PC-9 (cell line): ENCODE measurements at regions not wholly inside any gene's neighbourhood (a gene's known extent, or its start where the extent isn't known, plus 50 kb on each side); places are given as distances from the start of the nearest gene placed in this dataset.
A peak's percentile ranks its signal among the peaks of the same experiment; 100 is the strongest.
"Not testable (repeated sequence)": the region's sequence is repeated elsewhere in the genome, so short reads cannot be mapped to it uniquely, and the experiment has no call there.

Source experiments
- BruUV-seq: library from RNA; stranded (reverse); fragments of 400-500 nt; replicated peaks from 2 replicates; lab custom pipeline; 2021; lab: Mats Ljungman, UMichigan
- CTCF ChIA-PET: fragments of 300-600 bp; sonication (Branson Sonifier 250); formaldehyde crosslinking; loops from one replicate; lab custom pipeline; 2022; ENCODE audit warnings: antibody characterized with exemption; lab: Charles Lee
- POLR2A ChIA-PET: fragments of 300-600 bp; sonication (Branson Sonifier 250); formaldehyde crosslinking; loops from one replicate; lab custom pipeline; 2022; ENCODE audit warnings: antibody characterized with exemption; ENCODE audit not compliant: unreplicated experiment; lab: Charles Lee
- DNase-seq, 2 experiments: peaks; one replicate each; pipeline versions ENCODE4 v3.0.0 to v3.0.0-alpha.2; 2015 to 2022; ENCODE audit warnings: mixed read lengths in 1 of 2
- H2AFZ ChIP-seq: fragments of 200-600 bp; sonication (generic); 2 replicates; pipeline ENCODE4 v1.8.1; 2017; ENCODE audit warnings: antibody characterized with exemption
- H3F3A ChIP-seq: fragments of 200-600 bp; sonication (generic); 2 replicates; pipeline ENCODE4 v1.8.1; 2017; ENCODE audit warnings: antibody characterized with exemption, mild to moderate bottlenecking, low read depth; ENCODE audit not compliant: insufficient read depth
- H3K27ac ChIP-seq: fragments of 200-600 bp; sonication (generic); 2 replicates; pipeline ENCODE4 v1.6.1; 2016; ENCODE audit warnings: mixed run types
- H3K27me3 ChIP-seq: fragments of 200-600 bp; sonication (generic); 2 replicates; pipeline ENCODE4 v1.6.1; 2016; ENCODE audit warnings: low read depth, mixed run types; ENCODE audit not compliant: insufficient read depth
- H3K36me3 ChIP-seq: fragments of 200-600 bp; sonication (generic); 2 replicates; pipeline ENCODE4 v1.6.1; 2016; ENCODE audit warnings: low read depth, mixed run types
- H3K4me1 ChIP-seq: fragments of 200-600 bp; sonication (generic); replicated peaks from 2 replicates; pipeline ENCODE4 v1.6.1; 2016; ENCODE audit warnings: mixed run types; ENCODE audit not compliant: insufficient read depth
- H3K4me2 ChIP-seq: fragments of 200-600 bp; sonication (generic); 2 replicates; pipeline ENCODE4 v1.6.1; 2017; ENCODE audit warnings: mixed run types
- H3K4me3 ChIP-seq: fragments of 200-600 bp; sonication (generic); 2 replicates; pipeline ENCODE4 v1.6.1; 2016; ENCODE audit warnings: mixed run types
- H3K79me2 ChIP-seq: fragments of 200-600 bp; sonication (generic); 2 replicates; pipeline ENCODE4 v1.6.1; 2017; ENCODE audit warnings: low read depth, mixed run types
- H3K9me2 ChIP-seq: fragments of 200-600 bp; sonication (generic); 2 replicates; pipeline ENCODE4 v1.8.1; 2017; ENCODE audit warnings: mild to moderate bottlenecking; ENCODE audit not compliant: insufficient read depth
- H3K9me3 ChIP-seq: fragments of 200-600 bp; sonication (generic); 2 replicates; pipeline ENCODE4 v1.8.1; 2016; ENCODE audit warnings: low read depth; ENCODE audit not compliant: insufficient read depth
- H4K20me1 ChIP-seq: fragments of 200-600 bp; sonication (generic); 2 replicates; pipeline ENCODE4 v1.8.1; 2017; ENCODE audit not compliant: insufficient read depth
- CTCF ChIP-seq: fragments of 200-600 bp; sonication (generic); conservative IDR thresholded peaks from 2 replicates; pipeline ENCODE4 v1.6.1; 2017; ENCODE audit warnings: mixed run types, antibody characterized with exemption, mild to moderate bottlenecking, moderate library complexity
- EZH2 ChIP-seq: fragments of 200-600 bp; sonication (generic); IDR thresholded peaks from 2 replicates; pipeline ENCODE4 v1.8.0; 2017; ENCODE audit warnings: antibody characterized with exemption, low read depth
- intact Hi-C: fragments of 100-400 bp; cut with micrococcal nuclease; formaldehyde crosslinking; loops from one replicate; pipeline ENCODE4 v1.10.0; 2022; ENCODE audit not compliant: unreplicated experiment

- Histone ChIP-seq H3K36me3 (no peaks in the 10 kb centered on the region), H2AFZ (no peak overlapping the region), H3K4me2 (peak overlapping the region; percentile 78), H3K4me3 (peak overlapping the region; percentile 49), H3K9me3 (no peaks in the 10 kb centered on the region), H3K27ac (peak overlapping the region; percentile 100), H3K4me1 (peaks cover 44% of the 10 kb centered on the region), H3F3A (peaks cover 22% of the 10 kb centered on the region), H3K9me2 (no peaks in the 10 kb centered on the region), H3K79me2 (no peaks in the 10 kb centered on the region), H3K27me3 (no peaks in the 10 kb centered on the region), H4K20me1 (no peaks in the 10 kb centered on the region)
- TF ChIP-seq CTCF (no peak), EZH2 (no peak)
- ChIA-PET CTCF (interaction anchor here (0.6 kb wide), 1 partner anchor 527 kb away, joined by 4 read pairs; no protein-coding TSS in a partner anchor), POLR2A (interaction anchor here (0.5 to 0.8 kb wide), 4 partner anchors 49 to 66 kb away, joined by 3 to 26 read pairs (median 5); no protein-coding TSS in a partner anchor)
- peak in 1 of 2 experiments; percentile 45 for DNase-seq
- no TSS peak for BruUV-seq
- intact Hi-C loops, result loop anchor here (5.0 kb wide), 1 partner anchor 524 kb away; no protein-coding TSS in a partner anchor
These were observed 219.1 kb downstream of the ZNF674 start for GRCh38 chrX:46326161-46326560.

GRCh38 chrX:46325312-46325877 is 219.8 kb downstream of the ZNF674 start:
- Histone ChIP-seq H3K9me2 (no peaks in the 10 kb centered on the region), H3K4me3 (peak overlapping the region; percentile 11; the same call in 1 of the 2 replicates)
- intact Hi-C loops, result loop anchor here (1.0 to 5.0 kb wide), 5 partner anchors 31 to 523 kb away; no protein-coding TSS in a partner anchor

GRCh38 chrX:46324166-46324565 is 221.1 kb downstream of the ZNF674 start:
- H3K27ac ChIP-seq, result peak overlapping the region; percentile 100

More at GRCh38 chrX:46325312-46325877, 219.8 kb downstream of the ZNF674 start:
- Histone ChIP-seq H3F3A (peaks cover 22% of the 10 kb centered on the region), H3K4me2 (peak overlapping the region; percentile 78), H3K4me1 (peaks cover 39% of the 10 kb centered on the region), H3K36me3 (no peaks in the 10 kb centered on the region), H3K9me3 (no peaks in the 10 kb centered on the region), H3K27me3 (no peaks in the 10 kb centered on the region), H3K79me2 (no peaks in the 10 kb centered on the region), H4K20me1 (no peaks in the 10 kb centered on the region), H3K27ac (peak overlapping the region; percentile 100), H2AFZ (no peak overlapping the region)
- BruUV-seq, result no TSS peak
- POLR2A ChIA-PET, result interaction anchor here (0.6 to 1.0 kb wide), 4 partner anchors 50 to 472 kb away, joined by 3 to 16 read pairs (median 4); no protein-coding TSS in a partner anchor
- CTCF ChIA-PET, result interaction anchor here (0.6 kb wide), 1 partner anchor 526 kb away, joined by 4 read pairs; no protein-coding TSS in a partner anchor
- TF ChIP-seq CTCF (no peak), EZH2 (no peak)
- peak; percentile 84 to 90 for DNase-seq

GRCh38 chrX:46322929-46323328 is 222.3 kb downstream of the ZNF674 start:
- H3K4me2 ChIP-seq, CTCF ChIA-PET, H4K20me1 ChIP-seq, H2AFZ ChIP-seq, H3K4me3 ChIP-seq, H3K36me3 ChIP-seq, H3K27me3 ChIP-seq, POLR2A ChIA-PET, intact Hi-C loops, H3K9me2 ChIP-seq, H3K9me3 ChIP-seq, H3K79me2 ChIP-seq, BruUV-seq, H3K27ac ChIP-seq: not testable (repeated sequence)
- peaks cover 17% of the 10 kb centered on the region for H3F3A ChIP-seq
- DNase-seq, result peak in 1 of 2 experiments; percentile 26
- peaks cover 28% of the 10 kb centered on the region for H3K4me1 ChIP-seq

More at GRCh38 chrX:46324166-46324565, 221.1 kb downstream of the ZNF674 start:
- intact Hi-C loops, result loop anchor here (2.0 kb wide), 1 partner anchor 115 kb away; no protein-coding TSS in a partner anchor
- Histone ChIP-seq H3K27me3 (no peaks in the 10 kb centered on the region), H3K4me1 (peaks cover 39% of the 10 kb centered on the region), H3K4me2 (peak overlapping the region; percentile 72), H4K20me1 (no peaks in the 10 kb centered on the region), H3K79me2 (no peaks in the 10 kb centered on the region), H3K4me3 (no peak overlapping the region), H3K36me3 (no peaks in the 10 kb centered on the region), H3F3A (peaks cover 22% of the 10 kb centered on the region), H3K9me2 (no peaks in the 10 kb centered on the region), H3K9me3 (no peaks in the 10 kb centered on the region), H2AFZ (no peak overlapping the region)
- CTCF ChIA-PET, result no interaction called here
- BruUV-seq, result no TSS peak
- TF ChIP-seq CTCF, result no peak
- TF ChIP-seq EZH2, result no peak
- POLR2A ChIA-PET, result interaction anchor here (0.7 kb wide), 1 partner anchor 447 kb away, joined by 3 read pairs; no protein-coding TSS in a partner anchor
- no peak for DNase-seq
